Lower leg skin (tissue), 4 donors: ENCODE measurements at regions not wholly inside any gene's neighbourhood (a gene's known extent, or its start where the extent isn't known, plus 50 kb on each side); places are given as distances from the start of the nearest gene placed in this dataset.

ENCODE experiments used
- DNase-seq, 2 donors: peaks; one replicate each; pipeline ENCODE4 v3.0.0-alpha.2; 2019; ENCODE audit warnings: low spot score in 2 of 2
- H3K4me3 ChIP-seq: fragments of 200-600 bp; sonication (generic); 2 replicates; pipeline ENCODE4 v1.5.1; 2017; ENCODE audit warnings: mild to moderate bottlenecking, low read depth; ENCODE audit not compliant: poor library complexity, severe bottlenecking
- CTCF ChIP-seq, 3 donors: fragments of 450-650 bp; IDR thresholded peaks; one replicate each; pipeline ENCODE4 v1.5.1; 2016; ENCODE audit warnings: antibody characterized with exemption in 3 of 3, mild to moderate bottlenecking in 3 of 3, moderate library complexity in 2 of 3
- POLR2A ChIP-seq, 2 donors: fragments of 450-650 bp; IDR thresholded peaks; one replicate each; pipeline ENCODE4 v1.6.1; 2016 to 2017; ENCODE audit warnings: antibody characterized with exemption in 2 of 2, mild to moderate bottlenecking in 1 of 2, moderate library complexity in 1 of 2
- WGBS, 2 donors: methylation state at CpG; one replicate each; pipeline ENCODE4 v1.1.5; 2018; 5-methylcytosine and 5-hydroxymethylcytosine counted together
- intact Hi-C: fragments of 100-400 bp; cut with DNase I; formaldehyde crosslinking; loops from one replicate; pipeline ENCODE4 v1.15.0; 2023; ENCODE audit warnings: low total_unique reads

GRCh38 chr3:104903064-104903463, 463.6 kb upstream of the ALCAM start:
- no peak for TF ChIP-seq CTCF (IDR thresholded peaks at IDR 0.05)
- no peak for TF ChIP-seq POLR2A (IDR thresholded peaks at IDR 0.05)
- WGBS, 2 donors: 54 to 55% methylated on average over 3 of the region's 3 CpGs
- intact Hi-C loops: no loop called here
- DNase-seq: no peak
- no peak overlapping the region for H3K4me3 ChIP-seq

- 86 to 96% methylated on average over 11 to 14 of the region's 17 CpGs for WGBS, 2 donors
- no peak overlapping the region for H3K4me3 ChIP-seq
- intact Hi-C loops: no loop called here
- DNase-seq: no peak
- no peak for TF ChIP-seq CTCF (IDR thresholded peaks at IDR 0.05)
- no peak for TF ChIP-seq POLR2A (IDR thresholded peaks at IDR 0.05)
Measured at GRCh38 chr3:104906001-104906639, 460.6 kb upstream of the ALCAM start.

GRCh38 chr3:104907507-104907906, 459.2 kb upstream of the ALCAM start:
- no peak for DNase-seq
- TF ChIP-seq CTCF (IDR thresholded peaks at IDR 0.05) (no peak), POLR2A (IDR thresholded peaks at IDR 0.05) (no peak)
- 77 to 93% methylated on average over 6 of the region's 6 CpGs for WGBS, 2 donors
- H3K4me3 ChIP-seq: no peak overlapping the region
- intact Hi-C loops: no loop called here

- TF ChIP-seq CTCF (IDR thresholded peaks at IDR 0.05): no peak
- no peak for TF ChIP-seq POLR2A (IDR thresholded peaks at IDR 0.05)
- H3K4me3 ChIP-seq: no peak overlapping the region
- no peak for DNase-seq
- 58 to 69% methylated on average over 2 of the region's 2 CpGs for WGBS, 2 donors
- intact Hi-C loops: no loop called here
Measured at GRCh38 chr3:104908761-104909160, 457.9 kb upstream of the ALCAM start.

GRCh38 chr3:104909198-104909597, 457.5 kb upstream of the ALCAM start:
- 13 to 18% methylated on average over 1 of the region's 1 CpG for WGBS, 2 donors
- intact Hi-C loops: no loop called here
- H3K4me3 ChIP-seq: no peak overlapping the region
- no peak for DNase-seq
- TF ChIP-seq POLR2A (IDR thresholded peaks at IDR 0.05): no peak
- no peak for TF ChIP-seq CTCF (IDR thresholded peaks at IDR 0.05)

GRCh38 chr3:104909721-104910120, 457.0 kb upstream of the ALCAM start:
- no peak for TF ChIP-seq CTCF (IDR thresholded peaks at IDR 0.05)
- no peak for TF ChIP-seq POLR2A (IDR thresholded peaks at IDR 0.05)
- no peak for DNase-seq
- intact Hi-C loops: no loop called here
- no peak overlapping the region for H3K4me3 ChIP-seq
- WGBS, 2 donors: 53 to 61% methylated on average over 4 of the region's 4 CpGs
